Stimulated activated CD4-positive, alpha-beta T cell treated with anti-CD3 and anti-CD28 coated beads, Interleukin-4, amount 100 ng/mL, for 4 hours (primary cell): ENCODE measurements at regions not wholly inside any gene's neighbourhood (a gene's known extent, or its start where the extent isn't known, plus 50 kb on each side); places are given as distances from the start of the nearest gene placed in this dataset.
"Not testable (repeated sequence)": the region's sequence is repeated elsewhere in the genome, so short reads cannot be mapped to it uniquely, and the experiment has no call there.

Source experiments
- DNase-seq, 2 experiments: peaks; one replicate each; pipeline ENCODE4 v3.0.0-alpha.2; 2020

DNA sequence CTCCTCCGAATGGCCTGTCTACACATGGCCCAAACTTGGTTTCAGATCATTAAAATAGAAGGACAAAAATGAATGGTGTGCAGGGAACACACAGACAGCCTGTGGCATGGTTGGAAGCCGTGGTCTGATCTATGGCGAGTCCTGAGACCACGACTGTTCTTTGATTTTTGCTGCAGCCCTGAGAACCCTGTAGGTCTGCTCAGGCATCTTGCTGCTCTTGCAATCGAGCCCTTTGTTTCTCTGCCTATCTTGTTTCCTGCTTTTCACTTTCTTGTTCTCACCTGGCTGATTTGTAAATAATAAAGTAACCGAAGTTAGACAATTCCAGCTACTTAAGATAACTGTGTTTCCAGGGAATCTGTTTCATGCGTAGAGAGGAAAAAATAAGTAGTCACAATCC lies 54.1 kb upstream of the NBPF9 start:
- not testable (repeated sequence) for DNase-seq

DNA sequence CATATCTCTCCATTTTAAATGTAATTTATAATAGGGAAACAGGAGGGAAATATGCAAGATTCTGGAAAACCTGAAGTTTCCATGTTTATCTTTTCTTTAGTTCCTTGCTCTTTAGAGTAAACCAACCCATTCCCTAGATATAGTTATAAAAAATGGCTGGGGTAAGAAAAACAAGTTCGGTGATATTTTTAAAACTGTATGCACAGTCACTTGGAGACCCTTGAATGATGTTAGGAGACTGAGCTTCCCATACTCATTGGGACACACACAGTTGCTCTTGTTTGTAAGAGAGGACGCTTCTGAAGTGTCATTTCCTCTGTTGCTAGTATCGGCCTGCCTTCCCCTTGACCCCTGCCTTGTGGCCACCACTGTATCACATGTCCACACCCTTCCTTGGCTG lies 55.0 kb upstream of the NBPF9 start:
- not testable (repeated sequence) for DNase-seq

DNA sequence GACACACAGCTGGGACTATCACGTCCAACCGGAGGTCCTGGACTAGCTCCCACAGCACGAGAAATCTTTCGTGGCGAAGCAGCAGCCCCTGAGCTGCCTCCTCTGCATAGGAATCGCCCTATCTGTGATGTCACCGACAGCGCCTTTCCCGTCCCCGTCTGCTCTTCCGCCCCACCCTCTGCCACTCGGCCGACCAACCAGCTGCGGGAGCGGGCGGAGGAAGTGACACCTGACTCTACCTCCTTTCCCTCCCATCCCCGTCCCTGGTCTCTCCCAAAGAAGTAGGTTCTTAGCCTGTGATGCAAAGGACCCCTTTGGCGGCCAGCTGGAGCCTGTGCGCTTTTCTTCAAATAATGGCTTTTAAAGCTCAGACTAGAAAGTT lies 59.7 kb upstream of the NBPF9 start:
- not testable (repeated sequence) for DNase-seq

DNA sequence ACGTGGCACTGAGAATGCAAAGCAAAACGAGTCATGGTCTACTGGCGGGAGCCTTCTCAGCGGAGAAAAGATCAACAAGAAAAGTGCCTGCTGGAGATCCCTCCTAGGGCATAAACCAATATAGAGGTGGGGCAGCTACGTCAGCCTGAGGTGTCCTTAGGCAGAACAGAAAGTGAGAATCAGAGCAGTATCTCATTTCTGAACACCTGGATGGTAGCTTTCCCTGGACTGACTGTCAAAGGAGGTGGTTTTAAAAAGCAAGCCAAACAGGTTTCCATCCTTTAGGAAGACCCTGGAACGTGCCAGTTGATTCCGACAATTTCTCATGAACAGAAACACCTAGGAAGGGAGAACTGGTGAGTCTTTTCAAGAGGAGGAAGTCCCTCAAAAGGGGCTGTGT lies 71.4 kb upstream of the NBPF9 start:
- peak in 1 of 2 experiments; percentile 15 for DNase-seq

DNA sequence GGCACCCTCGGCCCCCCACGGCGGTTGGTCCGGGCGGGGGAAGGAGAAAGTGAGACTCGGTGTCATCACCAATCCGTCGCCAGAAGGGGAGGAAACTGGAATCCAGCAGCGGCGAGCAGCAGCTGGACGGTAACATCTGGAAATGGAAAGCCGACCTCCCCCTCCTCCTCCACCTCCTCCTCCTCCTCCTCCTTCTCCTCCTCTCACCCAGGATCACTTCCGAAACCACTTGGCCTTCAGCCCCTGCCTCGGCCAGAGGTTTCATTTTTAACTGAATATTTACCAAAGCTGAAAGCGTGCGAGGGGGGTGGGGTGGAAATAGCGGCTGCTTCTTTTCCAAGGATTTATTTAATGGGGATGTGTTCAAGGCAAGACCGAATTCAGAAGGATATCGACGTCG lies 72.5 kb upstream of the NBPF9 start:
- not testable (repeated sequence) for DNase-seq

DNA sequence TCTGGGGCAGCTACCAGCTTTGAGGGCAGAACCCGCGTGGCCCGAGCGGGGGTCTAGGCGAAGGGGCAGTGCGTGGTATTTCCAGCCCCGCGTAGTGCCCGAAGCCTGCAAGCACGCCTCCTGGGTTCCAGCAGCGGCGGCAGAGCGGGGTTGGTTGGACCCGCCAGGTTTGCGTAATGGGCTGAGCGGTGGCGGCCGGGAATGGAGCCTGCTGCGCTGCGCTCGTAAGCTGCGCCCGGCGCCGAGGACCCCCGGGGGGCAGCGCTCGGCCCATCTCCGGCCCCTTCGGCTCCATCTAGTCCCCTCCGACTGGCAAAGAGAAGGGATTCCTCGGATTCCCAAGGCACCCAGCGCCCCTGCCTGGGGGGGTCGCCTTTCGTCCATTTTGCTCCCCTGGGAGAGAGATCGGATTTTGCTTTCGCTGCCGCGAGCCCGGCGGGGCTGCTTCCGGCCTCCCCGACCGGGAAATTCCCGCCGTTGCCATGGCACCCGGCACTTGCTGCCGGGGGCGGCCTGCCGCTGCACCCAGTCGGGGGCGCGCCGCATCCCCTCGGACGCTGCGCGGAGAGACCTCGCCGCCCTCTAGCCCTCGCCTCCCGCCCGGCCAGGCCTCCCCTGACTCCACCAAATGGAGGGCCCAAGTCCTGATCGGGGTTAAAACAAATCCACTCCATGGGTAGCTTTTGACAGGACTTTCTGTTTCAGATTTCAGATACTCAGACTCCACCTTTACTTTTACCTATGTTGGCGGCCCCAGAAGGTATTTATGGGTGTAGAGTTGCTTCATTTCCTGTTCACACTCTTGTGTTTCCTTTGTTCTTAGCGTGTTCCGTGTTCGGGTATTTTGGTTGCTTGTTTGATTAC lies 73.3 kb upstream of the NBPF9 start:
- peak; percentile 50 to 67 for DNase-seq

DNA sequence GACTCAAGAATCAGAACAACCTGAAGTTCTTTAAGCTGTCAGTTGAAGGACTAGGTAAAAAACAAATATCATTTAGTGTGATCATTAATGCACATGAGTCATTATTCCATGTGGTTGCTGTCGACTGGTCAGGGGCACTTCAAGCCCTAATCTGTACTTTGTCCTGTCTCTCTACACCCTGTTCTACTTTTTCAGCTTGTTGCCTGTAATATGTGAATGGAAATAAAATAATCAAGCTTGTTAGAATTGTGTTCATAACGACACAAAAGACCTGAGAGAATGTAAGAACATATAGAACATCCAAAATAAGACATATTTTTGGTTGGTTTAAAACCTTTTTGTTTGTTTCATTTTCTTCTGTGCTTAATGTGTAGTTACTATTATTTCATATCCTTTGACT lies 87.4 kb upstream of the NBPF9 start:
- not testable (repeated sequence) for DNase-seq

DNA sequence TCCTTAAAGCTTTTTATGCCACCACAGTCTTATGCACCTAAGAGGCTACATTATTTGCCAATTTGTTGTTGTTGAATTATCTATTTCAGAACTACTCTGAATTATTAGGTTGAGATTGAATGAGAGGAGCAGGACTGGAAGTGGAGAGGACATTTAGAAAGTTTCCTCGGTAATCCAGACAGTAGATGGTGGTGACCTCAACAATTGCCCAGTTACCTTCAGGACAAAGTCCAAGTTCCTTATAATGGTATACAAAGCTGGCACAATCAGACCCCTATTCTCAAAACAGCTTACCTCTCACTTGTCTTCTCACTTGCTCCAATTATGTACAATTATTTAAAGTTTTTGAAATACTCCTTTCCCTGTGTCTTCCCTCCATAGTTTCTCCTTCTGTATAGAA lies 93.3 kb upstream of the NBPF9 start:
- not testable (repeated sequence) for DNase-seq

DNA sequence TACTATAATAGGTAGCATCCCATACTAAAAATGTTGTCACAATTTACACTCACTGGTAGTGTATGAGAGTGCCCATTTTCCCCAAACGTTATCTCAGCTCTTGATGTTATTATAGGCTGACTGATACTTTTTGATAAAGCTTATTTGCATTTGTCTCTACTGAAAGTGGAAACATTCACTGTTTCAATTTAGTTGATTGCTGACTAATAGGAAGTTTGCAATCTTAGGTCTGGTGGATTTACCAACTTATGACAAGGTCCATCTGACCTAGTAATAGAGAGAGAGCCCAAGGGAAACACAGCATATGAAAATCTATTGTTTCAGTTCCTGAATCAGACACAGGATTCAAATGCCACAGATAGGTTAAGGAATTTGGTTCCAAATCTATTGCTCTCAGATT lies 97.2 kb upstream of the NBPF9 start:
- DNase-seq: not testable (repeated sequence)

DNA sequence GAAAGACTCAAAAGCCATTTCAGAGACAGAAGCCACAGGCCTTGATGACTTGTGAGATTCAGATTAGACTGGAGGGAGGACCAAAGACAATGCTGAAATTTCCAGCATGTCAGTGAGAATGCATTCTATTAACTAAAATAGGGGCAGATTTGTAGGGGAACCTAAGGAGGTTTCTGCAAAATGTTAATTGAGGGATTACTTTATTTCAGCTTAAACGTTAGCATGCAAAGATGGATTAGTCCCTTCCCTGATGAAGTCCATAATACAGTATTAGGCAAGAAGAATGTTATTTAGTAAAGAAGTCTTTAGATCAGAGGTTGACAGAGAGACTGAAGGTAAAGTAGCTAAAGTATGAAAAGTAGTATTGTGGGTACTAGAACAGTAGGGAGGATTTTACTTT lies 98.9 kb upstream of the NBPF9 start:
- DNase-seq: not testable (repeated sequence)

DNA sequence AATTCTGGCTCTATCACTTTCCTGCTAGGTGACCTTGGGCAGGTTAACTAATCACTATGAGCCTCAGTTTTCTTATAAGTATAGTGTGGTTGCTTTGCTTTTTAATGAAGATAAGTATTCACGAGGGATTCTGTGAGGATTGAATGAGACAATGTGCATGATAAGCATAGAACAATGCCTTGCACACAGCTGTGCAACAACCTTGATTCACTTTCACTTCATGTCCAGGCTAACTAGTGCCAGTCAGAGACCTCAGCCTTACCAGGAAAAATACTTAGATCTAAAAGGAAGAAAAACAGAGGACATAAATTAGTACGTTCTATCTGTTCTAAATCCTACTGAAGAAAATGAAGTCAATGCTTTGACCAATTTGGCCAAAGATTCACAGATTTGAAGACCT lies 101.0 kb upstream of the NBPF9 start:
- not testable (repeated sequence) for DNase-seq

DNA sequence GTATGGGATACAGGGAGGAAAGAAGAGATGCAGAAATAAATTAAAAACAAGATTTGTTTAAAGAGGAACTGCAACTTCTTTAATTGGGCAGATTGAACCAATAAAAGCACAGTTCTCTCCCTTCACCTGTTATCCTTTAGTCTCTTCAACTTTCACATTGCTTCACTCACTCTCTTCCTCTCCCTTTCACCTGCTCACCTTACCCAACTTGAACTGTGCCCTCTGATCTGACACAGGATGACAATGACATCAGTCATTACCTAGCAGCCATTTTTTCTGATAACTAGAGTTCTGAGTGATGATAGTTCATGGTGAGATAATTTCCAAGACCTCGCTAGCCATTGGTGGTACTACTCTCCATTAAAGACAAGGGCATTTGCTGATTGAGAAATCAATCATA lies 105.5 kb upstream of the NBPF9 start:
- not testable (repeated sequence) for DNase-seq

DNA sequence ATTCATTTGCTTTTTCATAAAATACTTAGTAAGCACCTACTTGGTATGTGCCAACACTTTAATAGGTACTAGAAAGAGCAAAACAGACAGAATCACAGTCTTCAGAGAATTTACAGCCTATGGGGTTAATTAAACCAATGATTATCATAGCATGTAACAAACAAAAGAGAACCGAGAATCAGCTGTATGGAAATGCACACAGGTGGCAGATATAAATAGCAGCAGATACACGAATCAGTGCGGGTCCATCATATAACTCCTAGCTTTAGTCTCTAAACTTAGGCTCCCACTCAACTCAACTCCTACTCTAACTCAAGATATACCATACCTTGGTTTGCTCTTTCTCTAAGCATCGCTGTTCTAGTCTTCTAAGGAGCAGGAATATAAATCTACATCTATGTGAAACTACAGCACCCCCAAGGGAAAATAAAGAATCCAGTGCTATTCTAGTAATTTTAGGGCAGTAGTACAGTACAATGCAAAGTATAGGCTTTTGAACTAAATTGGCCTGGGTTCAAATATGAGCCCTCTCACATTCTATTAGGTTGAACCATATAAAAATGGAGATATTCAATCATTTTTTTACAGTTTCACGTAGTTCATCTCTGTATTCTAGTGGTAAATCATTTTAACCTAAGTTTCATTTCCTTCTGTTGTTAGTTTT lies 108.5 kb upstream of the NBPF9 start:
- not testable (repeated sequence) for DNase-seq

DNA sequence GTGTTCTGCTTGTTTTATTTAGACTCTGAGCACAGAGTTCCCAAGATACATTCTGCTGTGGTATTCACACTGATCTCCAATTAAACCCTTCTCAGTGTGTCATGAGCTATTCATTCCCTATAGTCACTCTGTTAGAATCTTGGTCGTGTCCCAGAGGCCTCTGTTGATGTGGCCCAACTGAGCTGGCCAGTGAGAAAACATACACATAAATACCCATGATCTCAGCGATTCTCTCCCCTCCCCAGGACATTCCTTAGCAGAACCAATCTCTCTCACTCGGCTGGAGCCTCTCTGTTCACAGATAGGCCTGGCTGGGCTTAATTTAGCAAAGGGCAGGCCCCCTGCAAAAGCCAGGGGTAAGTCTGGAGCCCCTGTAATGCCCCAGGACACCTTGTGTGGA lies 109.6 kb upstream of the NBPF9 start:
- DNase-seq: not testable (repeated sequence)

DNA sequence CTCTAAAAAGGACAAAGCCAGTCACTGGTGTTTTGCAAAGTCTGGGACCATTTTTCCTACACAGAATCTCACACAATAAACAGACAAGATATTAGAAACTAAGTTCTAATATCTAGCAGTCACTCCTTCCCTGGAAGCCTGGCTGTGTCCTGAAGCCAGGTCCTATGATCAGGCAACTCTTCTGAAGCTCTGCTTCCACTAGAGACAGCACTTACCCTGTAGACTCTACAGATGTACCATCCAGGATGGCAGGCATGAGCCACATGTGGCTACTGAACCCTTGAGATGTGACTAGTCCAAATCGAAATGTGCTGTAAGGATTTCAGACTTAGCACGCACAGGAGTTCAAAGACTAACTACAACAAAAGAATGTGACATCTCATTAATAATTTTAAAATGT lies 110.3 kb upstream of the NBPF9 start:
- DNase-seq: not testable (repeated sequence)

DNA sequence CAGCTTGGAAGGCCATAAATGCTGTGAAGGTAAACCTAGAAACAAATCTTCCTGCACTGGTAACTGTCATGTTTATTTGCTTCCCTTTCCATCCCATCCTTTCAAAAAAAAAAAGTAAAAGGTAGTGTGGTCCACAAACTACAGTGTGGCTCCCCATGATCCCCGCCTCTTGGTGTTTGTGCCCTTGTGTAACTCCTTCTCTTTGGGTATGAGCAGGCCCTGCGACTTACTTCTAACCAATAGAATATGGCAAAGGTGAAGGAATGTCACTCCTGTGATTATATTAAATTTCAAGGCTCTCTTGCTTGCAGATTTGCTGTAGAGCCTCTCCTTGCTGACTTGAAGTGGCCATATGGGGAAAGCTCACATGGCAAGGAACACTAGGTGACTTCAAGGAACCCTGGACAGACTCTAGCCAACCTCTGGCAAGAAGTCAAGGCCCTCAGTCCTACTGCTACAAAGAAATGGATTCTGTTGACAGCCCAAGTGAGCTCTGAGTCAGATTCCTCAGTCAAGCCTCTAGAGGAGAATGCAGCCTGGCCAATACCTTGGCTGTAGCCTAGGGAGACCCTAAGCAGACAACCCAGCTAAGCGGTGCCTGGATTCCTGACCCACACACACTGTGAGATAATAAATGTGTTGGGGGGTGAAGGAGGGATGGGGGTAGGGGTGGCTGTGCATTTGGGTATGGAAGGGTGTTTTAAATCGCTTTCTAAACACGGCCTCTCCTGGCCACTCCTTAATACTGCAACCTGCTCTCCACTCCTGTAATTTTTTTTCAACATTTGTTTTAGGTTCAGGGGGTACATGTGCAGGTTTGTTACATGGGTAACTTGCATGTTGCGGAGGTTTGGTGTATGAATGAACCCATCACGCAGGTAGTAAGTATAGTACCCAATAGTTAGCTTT lies 115.0 kb upstream of the NBPF9 start:
- DNase-seq: not testable (repeated sequence)

DNA sequence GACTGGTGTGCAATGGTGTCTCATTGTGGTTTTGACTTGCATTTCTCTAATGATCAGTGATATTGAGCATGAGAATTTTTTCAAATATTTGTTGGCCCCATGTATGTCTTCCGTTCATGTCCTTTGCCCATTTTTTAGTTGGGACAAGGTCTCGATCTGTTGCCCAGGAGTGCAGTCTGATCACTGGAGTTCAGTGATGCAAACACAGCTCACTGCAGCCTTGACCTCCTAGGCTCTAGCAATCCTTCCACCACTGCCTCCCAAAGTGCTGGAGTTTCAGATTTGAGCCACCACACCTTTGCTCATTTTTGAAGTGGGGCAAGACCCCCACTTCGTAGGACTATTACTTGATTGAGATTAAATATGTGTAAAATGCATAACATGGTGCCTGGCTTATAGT lies 116.2 kb upstream of the NBPF9 start:
- not testable (repeated sequence) for DNase-seq

DNA sequence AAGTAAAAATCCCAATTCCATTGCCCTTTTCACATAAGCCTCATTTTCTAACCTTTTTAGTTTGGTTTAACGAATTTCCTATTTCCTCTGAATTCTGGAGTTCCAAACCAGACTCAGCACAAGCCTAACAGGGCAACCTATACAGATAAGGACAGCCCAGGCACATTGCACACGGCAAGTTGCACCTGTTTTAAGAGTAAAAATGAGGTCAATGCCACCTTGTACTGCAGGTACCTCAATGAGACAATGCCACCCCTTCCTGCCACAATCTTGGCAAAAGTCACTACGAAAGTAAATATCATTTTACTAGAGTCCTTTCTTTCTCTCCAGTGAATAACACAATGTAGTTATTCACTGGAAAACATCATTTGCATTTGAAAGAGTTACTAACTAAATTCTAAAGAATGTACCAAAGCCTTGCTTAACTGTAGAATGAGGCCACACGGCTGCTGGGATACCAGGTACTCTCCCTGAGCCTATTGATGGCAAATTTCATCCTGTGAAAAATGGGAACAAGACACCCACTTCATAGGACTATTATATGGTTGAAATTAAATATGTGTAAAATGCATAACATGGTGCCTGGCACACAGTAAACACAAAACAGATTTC lies 117.2 kb upstream of the NBPF9 start:
- DNase-seq: not testable (repeated sequence)

DNA sequence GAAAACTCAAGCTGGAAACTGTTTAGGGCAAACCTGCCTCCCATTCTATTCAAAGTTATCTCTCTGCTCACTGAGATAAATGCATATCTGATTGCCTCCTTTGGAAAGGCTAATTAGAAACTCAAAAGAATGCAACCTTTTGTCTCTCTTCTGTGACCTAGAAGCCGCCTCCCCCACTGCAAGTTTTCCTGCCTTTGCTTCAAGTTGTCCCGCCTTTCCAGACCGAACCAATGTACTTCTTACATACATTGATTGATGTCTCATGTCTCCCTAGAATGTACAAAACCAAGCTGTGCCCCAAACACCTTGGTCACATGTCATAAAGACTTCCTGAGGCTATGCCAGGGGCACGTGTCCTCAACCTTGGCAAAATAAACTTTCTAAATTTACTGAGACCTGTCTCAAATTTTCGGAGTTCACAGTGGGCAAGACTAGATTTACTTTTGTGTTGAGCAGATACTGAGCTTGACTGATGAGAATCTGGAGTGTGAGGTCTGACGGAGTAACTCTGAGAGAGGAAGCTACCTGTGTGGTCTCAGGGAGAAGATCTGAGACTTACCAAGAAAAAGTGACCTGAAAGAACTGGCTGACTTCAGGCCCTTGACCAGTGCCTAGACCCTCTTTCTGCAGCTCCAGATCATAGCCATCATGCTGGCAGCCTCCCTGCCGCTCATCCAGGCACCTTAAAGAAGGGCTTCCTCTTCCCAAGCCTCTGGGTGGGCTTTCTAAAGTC lies 124.7 kb upstream of the NBPF9 start:
- DNase-seq: not testable (repeated sequence)

DNA sequence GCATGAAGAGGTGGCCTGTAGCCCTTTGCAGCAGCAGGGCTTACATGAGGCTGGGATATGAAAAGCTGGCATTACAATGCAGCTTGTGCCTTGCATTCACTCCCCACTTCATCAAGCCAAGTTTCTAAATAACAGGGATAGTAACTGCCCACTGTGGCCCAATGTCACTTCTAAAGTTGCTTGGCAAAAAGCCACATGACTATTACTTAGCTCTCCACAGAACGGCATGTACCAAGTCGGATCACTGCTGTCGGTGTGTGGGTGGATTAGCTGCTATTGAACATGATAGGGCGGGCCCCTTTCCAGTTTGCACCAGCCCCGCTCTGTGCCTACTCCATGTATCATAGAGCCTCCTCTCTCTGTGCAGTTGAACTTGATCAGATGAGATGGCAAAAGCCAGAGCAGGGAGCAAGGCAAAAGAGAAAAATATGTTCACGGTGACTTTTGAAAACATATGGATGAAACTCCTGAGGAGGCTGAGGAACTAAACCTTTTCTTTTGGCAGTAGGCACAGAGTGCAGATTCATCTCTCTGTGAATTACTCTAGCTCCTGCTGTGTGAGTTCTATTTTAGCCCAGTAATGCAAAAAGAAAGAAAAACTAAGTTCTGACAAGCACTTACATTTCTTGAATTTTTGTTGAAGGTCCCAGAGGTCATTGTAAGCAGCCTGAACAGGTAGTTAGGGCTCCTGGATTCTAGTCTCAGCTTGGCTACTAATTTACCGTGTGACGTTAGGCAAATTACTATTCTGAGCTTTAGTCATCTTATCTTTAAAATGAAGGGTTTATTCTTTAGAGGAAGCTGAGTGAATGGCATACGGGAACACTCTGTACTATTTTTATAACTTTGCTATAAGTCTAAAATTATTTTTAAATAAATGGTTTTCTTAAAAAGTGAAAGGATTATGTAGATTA lies 125.6 kb upstream of the NBPF9 start:
- not testable (repeated sequence) for DNase-seq

DNA sequence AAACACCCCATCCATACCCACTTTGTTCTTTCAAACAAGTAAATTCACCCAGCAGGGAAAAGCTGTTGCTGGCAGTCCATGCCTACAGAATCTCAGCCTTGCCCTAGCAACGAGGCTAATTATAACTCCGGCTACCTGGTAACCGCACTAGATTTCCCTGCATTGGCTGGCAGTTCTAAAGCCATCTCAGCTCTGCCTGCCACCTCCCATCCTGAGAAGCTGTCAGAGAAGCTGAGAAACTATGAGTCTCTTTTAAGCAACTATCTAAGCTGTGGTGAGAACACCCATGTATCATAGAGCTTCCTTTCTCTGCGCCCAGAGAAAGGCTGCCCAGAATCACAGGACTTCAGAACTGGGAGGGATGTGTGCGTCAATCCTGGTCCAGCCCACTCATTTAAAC lies 126.5 kb upstream of the NBPF9 start:
- not testable (repeated sequence) for DNase-seq
